ENCODE measurements at regions not wholly inside any gene's neighbourhood (a gene's known extent, or its start where the extent isn't known, plus 50 kb on each side); places are given as distances from the start of the nearest gene placed in this dataset.

DNA sequence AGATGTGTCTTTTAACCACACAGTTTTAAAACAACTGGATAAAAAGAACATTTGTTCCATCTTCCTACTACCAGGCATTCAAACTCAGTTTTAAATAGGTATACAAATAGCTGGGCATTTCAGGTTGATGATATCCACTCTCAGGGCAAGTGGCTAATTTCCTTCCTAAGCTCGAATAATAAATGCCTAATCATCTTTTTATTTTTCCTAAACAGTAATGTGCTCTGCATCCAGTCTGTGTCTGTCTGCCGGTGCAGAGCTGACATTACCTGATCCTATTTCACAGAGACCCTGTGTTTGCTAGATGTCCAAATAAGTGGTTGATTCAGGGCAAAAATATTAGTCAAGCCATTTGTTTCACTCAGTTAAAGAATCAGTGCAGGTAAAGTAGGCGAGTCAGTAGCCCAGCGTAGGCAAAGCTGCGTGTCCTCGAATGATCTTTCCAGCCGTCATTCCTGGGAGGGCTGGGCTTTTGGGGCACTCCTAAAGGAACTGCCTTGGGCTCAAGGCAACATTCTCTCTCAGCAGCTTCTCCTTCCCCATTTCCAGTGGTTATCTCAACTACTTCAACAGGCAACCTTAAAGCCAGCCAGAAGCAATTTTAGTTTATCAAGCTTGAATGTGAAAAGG, 74.2 kb upstream of the BMP2 start:
- ChIA-PET POLR2A (no interaction called here), CTCF (no interaction called here)
- no peaks in the 10 kb centered on the region for H3K27me3 ChIP-seq (ENCODE audit: control insufficient read depth, insufficient read depth, low read length)
- H3K27ac ChIP-seq (ENCODE audit: low read length): no peak overlapping the region
- no peak overlapping the region for H3K4me3 ChIP-seq (ENCODE audit: low read depth in 2 of 2, low read length in 2 of 2)
- in situ Hi-C loops (cut with HindIII; ENCODE audit: low pct_unique_long_range_greater_than_20kb, low sequenced_read_pairs): no loop called here
- H3K4me1 ChIP-seq (ENCODE audit: control insufficient read depth, insufficient read depth, low read length): no peaks in the 10 kb centered on the region
- intact Hi-C loops (cut with micrococcal nuclease; ENCODE audit: unreplicated experiment): no loop called here
- no TSS peak for BruUV-seq (replicated peaks)
- no peak for TF ChIP-seq SIN3A (IDR thresholded peaks at IDR 0.05; ENCODE audit: borderline replicate concordance, insufficient read depth, low read depth, low read length)
- TF ChIP-seq TCF7L2 (IDR thresholded peaks at IDR 0.05; ENCODE audit: low read depth, low read length): no peak
- TF ChIP-seq, protein P1, sequence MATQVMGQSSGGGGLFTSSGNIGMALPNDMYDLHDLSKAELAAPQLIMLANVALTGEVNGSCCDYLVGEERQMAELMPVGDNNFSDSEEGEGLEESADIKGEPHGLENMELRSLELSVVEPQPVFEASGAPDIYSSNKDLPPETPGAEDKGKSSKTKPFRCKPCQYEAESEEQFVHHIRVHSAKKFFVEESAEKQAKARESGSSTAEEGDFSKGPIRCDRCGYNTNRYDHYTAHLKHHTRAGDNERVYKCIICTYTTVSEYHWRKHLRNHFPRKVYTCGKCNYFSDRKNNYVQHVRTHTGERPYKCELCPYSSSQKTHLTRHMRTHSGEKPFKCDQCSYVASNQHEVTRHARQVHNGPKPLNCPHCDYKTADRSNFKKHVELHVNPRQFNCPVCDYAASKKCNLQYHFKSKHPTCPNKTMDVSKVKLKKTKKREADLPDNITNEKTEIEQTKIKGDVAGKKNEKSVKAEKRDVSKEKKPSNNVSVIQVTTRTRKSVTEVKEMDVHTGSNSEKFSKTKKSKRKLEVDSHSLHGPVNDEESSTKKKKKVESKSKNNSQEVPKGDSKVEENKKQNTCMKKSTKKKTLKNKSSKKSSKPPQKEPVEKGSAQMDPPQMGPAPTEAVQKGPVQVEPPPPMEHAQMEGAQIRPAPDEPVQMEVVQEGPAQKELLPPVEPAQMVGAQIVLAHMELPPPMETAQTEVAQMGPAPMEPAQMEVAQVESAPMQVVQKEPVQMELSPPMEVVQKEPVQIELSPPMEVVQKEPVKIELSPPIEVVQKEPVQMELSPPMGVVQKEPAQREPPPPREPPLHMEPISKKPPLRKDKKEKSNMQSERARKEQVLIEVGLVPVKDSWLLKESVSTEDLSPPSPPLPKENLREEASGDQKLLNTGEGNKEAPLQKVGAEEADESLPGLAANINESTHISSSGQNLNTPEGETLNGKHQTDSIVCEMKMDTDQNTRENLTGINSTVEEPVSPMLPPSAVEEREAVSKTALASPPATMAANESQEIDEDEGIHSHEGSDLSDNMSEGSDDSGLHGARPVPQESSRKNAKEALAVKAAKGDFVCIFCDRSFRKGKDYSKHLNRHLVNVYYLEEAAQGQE (IDR thresholded peaks at IDR 0.05; ENCODE audit: insufficient read depth in 1 of 2, low read depth in 2 of 2, low read length in 1 of 2): no peak
- TF ChIP-seq, protein P2, sequence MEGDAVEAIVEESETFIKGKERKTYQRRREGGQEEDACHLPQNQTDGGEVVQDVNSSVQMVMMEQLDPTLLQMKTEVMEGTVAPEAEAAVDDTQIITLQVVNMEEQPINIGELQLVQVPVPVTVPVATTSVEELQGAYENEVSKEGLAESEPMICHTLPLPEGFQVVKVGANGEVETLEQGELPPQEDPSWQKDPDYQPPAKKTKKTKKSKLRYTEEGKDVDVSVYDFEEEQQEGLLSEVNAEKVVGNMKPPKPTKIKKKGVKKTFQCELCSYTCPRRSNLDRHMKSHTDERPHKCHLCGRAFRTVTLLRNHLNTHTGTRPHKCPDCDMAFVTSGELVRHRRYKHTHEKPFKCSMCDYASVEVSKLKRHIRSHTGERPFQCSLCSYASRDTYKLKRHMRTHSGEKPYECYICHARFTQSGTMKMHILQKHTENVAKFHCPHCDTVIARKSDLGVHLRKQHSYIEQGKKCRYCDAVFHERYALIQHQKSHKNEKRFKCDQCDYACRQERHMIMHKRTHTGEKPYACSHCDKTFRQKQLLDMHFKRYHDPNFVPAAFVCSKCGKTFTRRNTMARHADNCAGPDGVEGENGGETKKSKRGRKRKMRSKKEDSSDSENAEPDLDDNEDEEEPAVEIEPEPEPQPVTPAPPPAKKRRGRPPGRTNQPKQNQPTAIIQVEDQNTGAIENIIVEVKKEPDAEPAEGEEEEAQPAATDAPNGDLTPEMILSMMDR (IDR thresholded peaks at IDR 0.05): no peak
- TF ChIP-seq POLR2AphosphoS5 (IDR thresholded peaks at IDR 0.05; ENCODE audit: low read depth, low read length): no peak
- no peak for DNase-seq (ENCODE audit: low read depth, low spot score)
- no peaks in the 10 kb centered on the region for H3K36me3 ChIP-seq (ENCODE audit: control insufficient read depth, insufficient read depth, low read length)
- H3K9me3 ChIP-seq (ENCODE audit: control insufficient read depth, insufficient read depth, low read depth, low read length): no peaks in the 10 kb centered on the region
- no peak for ATAC-seq

DNA sequence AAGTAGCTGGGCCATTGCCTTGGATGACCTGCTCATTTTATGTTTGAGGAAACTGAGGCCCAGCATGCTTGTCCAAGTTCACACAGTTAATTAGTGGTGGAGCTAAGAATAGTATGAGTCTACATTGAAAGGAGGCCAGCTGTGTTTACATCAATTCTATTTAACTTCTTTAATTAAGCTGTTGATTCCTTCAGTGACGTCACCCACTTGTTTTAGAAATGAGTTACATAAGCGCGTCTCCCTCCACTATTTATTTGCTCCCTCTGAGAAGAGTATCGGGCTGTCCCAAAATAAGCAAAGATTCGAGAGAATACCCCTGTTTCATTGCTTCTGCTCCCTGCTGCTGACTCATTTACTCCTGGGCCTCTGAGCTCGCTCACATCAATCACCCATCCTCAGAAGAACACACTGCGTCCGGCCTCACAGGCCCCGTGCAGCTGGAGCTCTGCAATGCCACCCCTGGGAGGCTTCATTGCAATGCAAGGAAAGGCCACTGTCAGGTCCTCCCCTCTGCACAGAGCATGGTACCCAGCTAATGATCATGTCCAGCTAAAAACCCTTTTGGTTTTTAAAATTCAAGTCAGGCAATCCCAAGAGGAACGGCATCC, 74.8 kb upstream of the BMP2 start:
- H3K9me3 ChIP-seq (ENCODE audit: control insufficient read depth, insufficient read depth, low read depth, low read length): no peaks in the 10 kb centered on the region
- no peaks in the 10 kb centered on the region for H3K27me3 ChIP-seq (ENCODE audit: control insufficient read depth, insufficient read depth, low read length)
- ChIA-PET POLR2A (no interaction called here), CTCF (no interaction called here)
- no peak for TF ChIP-seq POLR2AphosphoS5 (IDR thresholded peaks at IDR 0.05; ENCODE audit: low read depth, low read length)
- TF ChIP-seq, protein P2 (IDR thresholded peaks at IDR 0.05): no peak
- TF ChIP-seq, protein P1 (IDR thresholded peaks at IDR 0.05; ENCODE audit: insufficient read depth in 1 of 2, low read depth in 2 of 2, low read length in 1 of 2): no peak
- no TSS peak for BruUV-seq (replicated peaks)
- DNase-seq (ENCODE audit: low read depth, low spot score): no peak
- H3K4me3 ChIP-seq (ENCODE audit: low read depth in 2 of 2, low read length in 2 of 2): no peak overlapping the region
- H3K27ac ChIP-seq (ENCODE audit: low read length): no peak overlapping the region
- intact Hi-C loops (cut with micrococcal nuclease; ENCODE audit: unreplicated experiment): no loop called here
- no peaks in the 10 kb centered on the region for H3K4me1 ChIP-seq (ENCODE audit: control insufficient read depth, insufficient read depth, low read length)
- ATAC-seq: no peak
- H3K36me3 ChIP-seq (ENCODE audit: control insufficient read depth, insufficient read depth, low read length): no peaks in the 10 kb centered on the region
- in situ Hi-C loops (cut with HindIII; ENCODE audit: low pct_unique_long_range_greater_than_20kb, low sequenced_read_pairs): no loop called here
